ENCODE measurements at regions not wholly inside any gene's neighbourhood (a gene's known extent, or its start where the extent isn't known, plus 50 kb on each side); places are given as distances from the start of the nearest gene placed in this dataset.

- H4K91ac ChIP-seq (ENCODE audit: low read depth, low read length) = no peak overlapping the region
- H3K23ac ChIP-seq (ENCODE audit: low read length) = no peak overlapping the region
- DNase-seq = no peak
- no peak overlapping the region for H2BK12ac ChIP-seq (ENCODE audit: low read length)
- H3K9me3 ChIP-seq (ENCODE audit: insufficient read depth, low read depth, low read length) = no peaks in the 10 kb centered on the region
- no peak overlapping the region for H2BK120ac ChIP-seq (ENCODE audit: insufficient read depth, low read length, poor library complexity)
- H3K4me3 ChIP-seq (ENCODE audit: low read depth, low read length) = no peak overlapping the region
- no peak overlapping the region for H4K12ac ChIP-seq (ENCODE audit: low read depth, low read length)
- H3K4me1 ChIP-seq (ENCODE audit: control insufficient read depth in 1 of 2, insufficient read depth in 2 of 2, low read length in 2 of 2) = peaks cover 3 to 4% of the 10 kb centered on the region in 2 experiments
- H3K4me2 ChIP-seq (ENCODE audit: low read length) = no peak overlapping the region
- no peak overlapping the region for H3K18ac ChIP-seq (ENCODE audit: low read length)
- no peak overlapping the region for H3K14ac ChIP-seq (ENCODE audit: low read length)
- H3K27me3 ChIP-seq (ENCODE audit: insufficient read depth, low read length) = no peaks in the 10 kb centered on the region
- no peaks in the 10 kb centered on the region for H3K36me3 ChIP-seq (ENCODE audit: control insufficient read depth in 1 of 2, insufficient read depth in 2 of 2, low read length in 2 of 2)
- no peak overlapping the region for H2AK5ac ChIP-seq (ENCODE audit: low read length)
- H2BK5ac ChIP-seq (ENCODE audit: low read depth, low read length, poor library complexity) = no peak overlapping the region
- H3K27ac ChIP-seq (ENCODE audit: low read depth, low read length) = no peak overlapping the region
- no CpG with 5 or more reads among the region's 3 CpGs for WGBS (ENCODE audit: extremely low coverage, insufficient coverage, insufficient read length)
- H4K8ac ChIP-seq (ENCODE audit: low read depth, low read length) = no peak overlapping the region
- H3K4ac ChIP-seq (ENCODE audit: low read depth, low read length) = no peak overlapping the region
- peaks cover 4% of the 10 kb centered on the region for H3K79me1 ChIP-seq (ENCODE audit: low read length)
- no peak overlapping the region for H2AFZ ChIP-seq (ENCODE audit: insufficient read depth, low read length, poor library complexity)
- peaks cover 2% of the 10 kb centered on the region for H3K79me2 ChIP-seq (ENCODE audit: control insufficient read depth, insufficient read depth, low read length, poor library complexity)
- no peak overlapping the region for H3K9ac ChIP-seq (ENCODE audit: low read length)
Observed at GRCh38 chr1:221868593-221869303, 126.9 kb upstream of the DUSP10 start.

GRCh38 chr1:221867003-221867402 lies 125.1 kb upstream of the DUSP10 start:
- Histone ChIP-seq H4K8ac (ENCODE audit: low read depth, low read length) (no peak overlapping the region), H3K27me3 (ENCODE audit: insufficient read depth, low read length) (no peaks in the 10 kb centered on the region), H3K9ac (ENCODE audit: low read length) (no peak overlapping the region), H3K4me1 (ENCODE audit: control insufficient read depth in 1 of 2, insufficient read depth in 2 of 2, low read length in 2 of 2) (peaks cover 3 to 4% of the 10 kb centered on the region in 2 experiments), H2AK5ac (ENCODE audit: low read length) (no peak overlapping the region), H4K12ac (ENCODE audit: low read depth, low read length) (no peak overlapping the region), H3K27ac (ENCODE audit: low read depth, low read length) (no peak overlapping the region), H2BK5ac (ENCODE audit: low read depth, low read length, poor library complexity) (no peak overlapping the region), H3K36me3 (ENCODE audit: control insufficient read depth in 1 of 2, insufficient read depth in 2 of 2, low read length in 2 of 2) (no peaks in the 10 kb centered on the region), H3K4ac (ENCODE audit: low read depth, low read length) (no peak overlapping the region), H2BK120ac (ENCODE audit: insufficient read depth, low read length, poor library complexity) (no peak overlapping the region), H3K18ac (ENCODE audit: low read length) (no peak overlapping the region), H3K23ac (ENCODE audit: low read length) (no peak overlapping the region), H3K79me1 (ENCODE audit: low read length) (peaks cover 4% of the 10 kb centered on the region), H2AFZ (ENCODE audit: insufficient read depth, low read length, poor library complexity) (no peak overlapping the region), H3K9me3 (ENCODE audit: insufficient read depth, low read depth, low read length) (no peaks in the 10 kb centered on the region), H3K4me2 (ENCODE audit: low read length) (no peak overlapping the region), H3K79me2 (ENCODE audit: control insufficient read depth, insufficient read depth, low read length, poor library complexity) (peaks cover 2% of the 10 kb centered on the region), H4K91ac (ENCODE audit: low read depth, low read length) (no peak overlapping the region), H3K4me3 (ENCODE audit: low read depth, low read length) (no peak overlapping the region), H3K14ac (ENCODE audit: low read length) (no peak overlapping the region), H2BK12ac (ENCODE audit: low read length) (no peak overlapping the region)
- DNase-seq = no peak
- WGBS (ENCODE audit: extremely low coverage, insufficient coverage, insufficient read length) = no CpG with 5 or more reads among the region's 1 CpG

GRCh38 chr1:221865808-221866207 lies 123.9 kb upstream of the DUSP10 start:
- Histone ChIP-seq H3K14ac (ENCODE audit: low read length) (no peak overlapping the region), H3K23ac (ENCODE audit: low read length) (no peak overlapping the region), H2AFZ (ENCODE audit: insufficient read depth, low read length, poor library complexity) (no peak overlapping the region), H3K9me3 (ENCODE audit: insufficient read depth, low read depth, low read length) (no peaks in the 10 kb centered on the region), H4K8ac (ENCODE audit: low read depth, low read length) (no peak overlapping the region), H3K9ac (ENCODE audit: low read length) (no peak overlapping the region), H2BK12ac (ENCODE audit: low read length) (no peak overlapping the region), H3K79me2 (ENCODE audit: control insufficient read depth, insufficient read depth, low read length, poor library complexity) (peaks cover 2% of the 10 kb centered on the region), H2BK120ac (ENCODE audit: insufficient read depth, low read length, poor library complexity) (no peak overlapping the region), H2AK5ac (ENCODE audit: low read length) (no peak overlapping the region), H2BK5ac (ENCODE audit: low read depth, low read length, poor library complexity) (no peak overlapping the region), H3K4me1 (ENCODE audit: control insufficient read depth in 1 of 2, insufficient read depth in 2 of 2, low read length in 2 of 2) (peaks cover 3 to 4% of the 10 kb centered on the region in 2 experiments), H3K18ac (ENCODE audit: low read length) (no peak overlapping the region), H3K4ac (ENCODE audit: low read depth, low read length) (no peak overlapping the region), H4K12ac (ENCODE audit: low read depth, low read length) (no peak overlapping the region), H3K4me2 (ENCODE audit: low read length) (no peak overlapping the region), H4K91ac (ENCODE audit: low read depth, low read length) (no peak overlapping the region), H3K27me3 (ENCODE audit: insufficient read depth, low read length) (no peaks in the 10 kb centered on the region), H3K27ac (ENCODE audit: low read depth, low read length) (no peak overlapping the region), H3K4me3 (ENCODE audit: low read depth, low read length) (no peak overlapping the region), H3K79me1 (ENCODE audit: low read length) (peaks cover 4% of the 10 kb centered on the region), H3K36me3 (ENCODE audit: control insufficient read depth in 1 of 2, insufficient read depth in 2 of 2, low read length in 2 of 2) (no peaks in the 10 kb centered on the region)
- WGBS (ENCODE audit: extremely low coverage, insufficient coverage, insufficient read length) = no CpG with 5 or more reads among the region's 4 CpGs
- DNase-seq = no peak

GRCh38 chr1:221863635-221864034 lies 121.7 kb upstream of the DUSP10 start:
- Histone ChIP-seq H3K27me3 (ENCODE audit: insufficient read depth, low read length) (no peaks in the 10 kb centered on the region), H3K14ac (ENCODE audit: low read length) (no peak overlapping the region), H3K4ac (ENCODE audit: low read depth, low read length) (no peak overlapping the region), H4K8ac (ENCODE audit: low read depth, low read length) (no peak overlapping the region), H3K27ac (ENCODE audit: low read depth, low read length) (no peak overlapping the region), H4K12ac (ENCODE audit: low read depth, low read length) (no peak overlapping the region), H3K4me2 (ENCODE audit: low read length) (no peak overlapping the region), H2BK120ac (ENCODE audit: insufficient read depth, low read length, poor library complexity) (no peak overlapping the region), H3K23ac (ENCODE audit: low read length) (no peak overlapping the region), H3K4me3 (ENCODE audit: low read depth, low read length) (no peak overlapping the region), H3K36me3 (ENCODE audit: control insufficient read depth in 1 of 2, insufficient read depth in 2 of 2, low read length in 2 of 2) (no peaks in the 10 kb centered on the region), H3K79me1 (ENCODE audit: low read length) (peaks cover 6% of the 10 kb centered on the region), H2BK12ac (ENCODE audit: low read length) (no peak overlapping the region), H3K4me1 (ENCODE audit: control insufficient read depth in 1 of 2, insufficient read depth in 2 of 2, low read length in 2 of 2) (peaks cover 3 to 4% of the 10 kb centered on the region in 2 experiments), H3K79me2 (ENCODE audit: control insufficient read depth, insufficient read depth, low read length, poor library complexity) (peaks cover 2% of the 10 kb centered on the region), H2AK5ac (ENCODE audit: low read length) (no peak overlapping the region), H3K9me3 (ENCODE audit: insufficient read depth, low read depth, low read length) (no peaks in the 10 kb centered on the region), H2AFZ (ENCODE audit: insufficient read depth, low read length, poor library complexity) (no peak overlapping the region), H2BK5ac (ENCODE audit: low read depth, low read length, poor library complexity) (no peak overlapping the region), H3K18ac (ENCODE audit: low read length) (no peak overlapping the region), H4K91ac (ENCODE audit: low read depth, low read length) (no peak overlapping the region), H3K9ac (ENCODE audit: low read length) (no peak overlapping the region)
- DNase-seq = no peak
- no CpG with 5 or more reads among the region's 3 CpGs for WGBS (ENCODE audit: extremely low coverage, insufficient coverage, insufficient read length)
